ENCODE measurements at regions not wholly inside any gene's neighbourhood (a gene's known extent, or its start where the extent isn't known, plus 50 kb on each side); places are given as distances from the start of the nearest gene placed in this dataset.
A peak's percentile ranks its signal among the peaks of the same experiment; 100 is the strongest.
"Not testable (repeated sequence)": the region's sequence is repeated elsewhere in the genome, so short reads cannot be mapped to it uniquely, and the experiment has no call there.

DNA sequence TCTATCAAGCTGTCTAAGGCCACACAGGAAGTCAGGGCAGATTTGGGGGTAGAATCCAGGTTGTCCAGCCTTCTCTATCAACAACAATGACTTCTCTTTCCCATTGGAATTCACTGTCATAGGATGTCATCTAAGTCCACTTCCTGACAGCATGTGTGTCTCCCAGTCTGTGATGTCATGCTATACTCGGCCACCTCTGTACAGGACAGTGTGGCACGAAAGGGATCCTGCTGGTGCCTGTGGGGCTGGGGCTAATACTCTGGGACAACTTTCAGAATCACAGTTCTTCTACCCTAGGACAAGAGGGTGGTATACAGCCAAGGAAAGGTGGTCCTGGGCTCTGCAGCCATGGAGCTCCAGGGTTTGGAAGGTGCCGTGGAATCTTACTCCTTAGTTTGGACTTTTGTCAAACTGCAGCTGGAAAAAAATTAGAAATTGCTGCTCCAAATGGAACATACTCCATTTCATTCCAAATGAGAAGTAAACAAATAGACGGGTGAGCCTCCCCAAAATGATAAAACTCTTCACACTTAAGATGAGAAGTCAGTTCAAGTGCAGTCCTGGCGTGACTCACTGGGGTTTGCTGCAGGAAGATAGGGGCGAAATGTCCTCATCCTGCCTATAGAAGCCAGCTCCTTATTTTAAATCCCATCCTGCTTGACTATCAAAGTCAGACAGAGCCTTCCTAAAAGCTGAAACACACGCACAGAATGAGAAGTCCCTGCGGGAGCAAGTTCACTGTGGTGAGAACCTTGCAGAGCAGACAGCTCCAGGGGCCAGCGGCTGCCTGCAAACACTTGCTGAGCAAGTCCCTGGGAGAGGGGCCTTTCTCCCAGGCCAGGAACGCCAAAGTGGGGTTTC is 144.2 kb upstream of the PLGLB2 start:
- WGBS (ENCODE audit: insufficient coverage) = no CpG with 5 or more reads among the region's 10 CpGs
- H3K27me3 ChIP-seq (replicated peaks in 2 of 5; ENCODE audit: control insufficient read depth in 4 of 5, insufficient read depth in 5 of 5, low read length in 4 of 5); H3K36me3 ChIP-seq (ENCODE audit: control insufficient read depth in 4 of 4, insufficient read depth in 4 of 4, low read length in 3 of 4); H3K4me1 ChIP-seq (ENCODE audit: control extremely low read depth in 1 of 4, control insufficient read depth in 4 of 4, insufficient read depth in 4 of 4, low read length in 3 of 4); H3K27ac ChIP-seq (ENCODE audit: insufficient read depth in 1 of 2, low read depth in 1 of 2, low read length in 2 of 2, poor library complexity in 1 of 2, severe bottlenecking in 2 of 2); H3K9me3 ChIP-seq (ENCODE audit: control extremely low read depth in 1 of 5, control insufficient read depth in 4 of 5, insufficient read depth in 2 of 5, low read depth in 1 of 5, low read length in 4 of 5); H3K4me3 ChIP-seq (ENCODE audit: control insufficient read depth in 1 of 7, extremely low read depth in 1 of 7, insufficient read depth in 4 of 7, low read depth in 2 of 7, low read length in 6 of 7); POLR2A ChIA-PET; CTCF ChIA-PET: not testable (repeated sequence)
- peak; percentile 3 to 13 (median 12) for DNase-seq

DNA sequence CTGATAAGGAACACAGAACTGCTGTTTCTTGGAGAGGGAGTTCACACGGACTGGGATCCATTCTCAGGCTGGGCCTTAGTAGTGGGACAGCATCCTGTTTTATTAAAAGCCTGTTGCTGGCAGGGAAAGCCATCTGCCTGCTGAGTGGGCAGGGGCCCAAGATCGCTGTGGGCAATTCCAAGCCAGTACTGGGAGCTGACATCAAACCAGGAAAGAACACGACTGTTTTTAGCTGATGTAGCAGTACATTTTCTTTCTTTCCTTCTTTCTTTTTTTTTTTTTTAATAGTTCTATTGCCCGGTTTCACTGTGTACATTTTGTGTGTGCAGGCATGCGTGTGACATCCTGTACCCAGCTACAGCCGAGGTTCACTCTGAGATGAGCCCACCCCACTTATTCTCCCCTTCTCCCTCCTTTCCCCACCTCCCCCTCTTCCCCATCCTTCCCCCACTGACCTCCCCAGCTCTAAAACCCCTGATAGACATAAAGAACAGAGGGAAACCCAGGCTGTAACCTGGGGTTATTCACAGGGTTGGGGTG is 143.5 kb upstream of the PLGLB2 start:
- H3K4me3 ChIP-seq (ENCODE audit: control insufficient read depth in 1 of 7, extremely low read depth in 1 of 7, insufficient read depth in 4 of 7, low read depth in 2 of 7, low read length in 6 of 7); H3K9me3 ChIP-seq (ENCODE audit: control extremely low read depth in 1 of 5, control insufficient read depth in 4 of 5, insufficient read depth in 2 of 5, low read depth in 1 of 5, low read length in 4 of 5); CTCF ChIA-PET; H3K36me3 ChIP-seq (ENCODE audit: control insufficient read depth in 4 of 4, insufficient read depth in 4 of 4, low read length in 3 of 4); H3K27me3 ChIP-seq (replicated peaks in 2 of 5; ENCODE audit: control insufficient read depth in 4 of 5, insufficient read depth in 5 of 5, low read length in 4 of 5); DNase-seq; H3K4me1 ChIP-seq (ENCODE audit: control extremely low read depth in 1 of 4, control insufficient read depth in 4 of 4, insufficient read depth in 4 of 4, low read length in 3 of 4); POLR2A ChIA-PET; H3K27ac ChIP-seq (ENCODE audit: insufficient read depth in 1 of 2, low read depth in 1 of 2, low read length in 2 of 2, poor library complexity in 1 of 2, severe bottlenecking in 2 of 2): not testable (repeated sequence)
- no CpG with 5 or more reads among the region's 6 CpGs for WGBS (ENCODE audit: insufficient coverage)

DNA sequence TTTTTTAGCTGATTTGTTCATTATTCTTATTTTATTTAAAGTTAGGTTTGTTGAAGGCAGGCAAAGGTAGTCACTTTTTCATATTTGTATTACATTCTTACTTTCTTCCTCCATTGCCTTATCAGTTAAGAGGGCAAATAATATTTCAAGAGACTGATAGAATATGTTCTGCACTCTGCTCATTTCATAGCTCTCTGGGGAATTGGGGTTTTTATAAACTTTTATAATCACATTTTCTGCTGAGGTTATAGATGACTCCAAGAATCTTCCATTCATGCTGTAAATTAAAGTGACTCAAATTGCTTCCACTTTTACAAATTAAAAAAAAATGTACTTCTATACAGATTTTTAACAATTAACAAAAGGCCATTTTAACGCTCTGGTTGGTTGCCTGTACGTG is 142.9 kb upstream of the PLGLB2 start:
- H3K27me3 ChIP-seq (replicated peaks in 2 of 5; ENCODE audit: control insufficient read depth in 4 of 5, insufficient read depth in 5 of 5, low read length in 4 of 5); H3K4me3 ChIP-seq (ENCODE audit: control insufficient read depth in 1 of 7, extremely low read depth in 1 of 7, insufficient read depth in 4 of 7, low read depth in 2 of 7, low read length in 6 of 7); DNase-seq; H3K27ac ChIP-seq (ENCODE audit: insufficient read depth in 1 of 2, low read depth in 1 of 2, low read length in 2 of 2, poor library complexity in 1 of 2, severe bottlenecking in 2 of 2); POLR2A ChIA-PET; CTCF ChIA-PET; H3K9me3 ChIP-seq (ENCODE audit: control extremely low read depth in 1 of 5, control insufficient read depth in 4 of 5, insufficient read depth in 2 of 5, low read depth in 1 of 5, low read length in 4 of 5); H3K4me1 ChIP-seq (ENCODE audit: control extremely low read depth in 1 of 4, control insufficient read depth in 4 of 4, insufficient read depth in 4 of 4, low read length in 3 of 4); H3K36me3 ChIP-seq (ENCODE audit: control insufficient read depth in 4 of 4, insufficient read depth in 4 of 4, low read length in 3 of 4): not testable (repeated sequence)
- no CpG with 5 or more reads among the region's 2 CpGs for WGBS (ENCODE audit: insufficient coverage)

DNA sequence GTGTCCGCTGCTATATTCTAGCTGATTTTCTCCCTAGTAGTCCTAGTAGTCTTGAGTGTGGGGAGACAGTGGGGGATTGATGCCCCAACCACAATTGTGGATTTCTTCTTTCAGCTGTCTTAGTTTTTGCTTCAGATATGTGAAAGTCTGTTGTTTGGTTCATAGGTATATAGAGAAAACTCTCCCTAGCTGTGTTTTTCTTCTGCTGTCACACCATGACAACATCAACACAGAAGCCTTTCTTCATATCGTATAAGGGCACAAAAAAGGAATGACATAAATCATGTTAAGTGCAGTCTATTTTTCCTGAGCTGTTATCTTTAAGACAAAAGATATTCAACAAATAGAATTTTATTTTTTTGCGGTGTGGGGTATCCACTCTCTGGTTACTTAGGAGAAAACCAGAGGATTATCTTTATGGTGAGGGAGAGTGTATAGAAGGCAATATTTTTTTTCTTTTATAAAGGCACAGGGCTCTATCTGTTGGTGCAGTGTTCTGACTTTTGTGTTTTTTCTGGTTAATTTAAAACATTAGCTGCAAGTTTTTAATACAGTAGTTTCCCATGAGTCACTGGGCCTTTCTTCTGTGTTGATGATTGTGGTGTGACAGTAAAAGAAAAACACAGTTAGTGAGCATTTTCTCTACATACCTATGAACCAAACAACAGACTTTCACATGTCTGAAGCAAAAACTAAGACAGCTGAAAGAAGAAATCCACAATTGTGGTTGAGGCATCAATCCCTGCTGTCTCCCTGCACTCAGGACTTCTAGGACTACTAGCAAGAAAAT is 139.3 kb upstream of the PLGLB2 start:
- POLR2A ChIA-PET; H3K36me3 ChIP-seq (ENCODE audit: control insufficient read depth in 4 of 4, insufficient read depth in 4 of 4, low read length in 3 of 4); DNase-seq; H3K27me3 ChIP-seq (replicated peaks in 2 of 5; ENCODE audit: control insufficient read depth in 4 of 5, insufficient read depth in 5 of 5, low read length in 4 of 5); H3K9me3 ChIP-seq (ENCODE audit: control extremely low read depth in 1 of 5, control insufficient read depth in 4 of 5, insufficient read depth in 2 of 5, low read depth in 1 of 5, low read length in 4 of 5); H3K27ac ChIP-seq (ENCODE audit: insufficient read depth in 1 of 2, low read depth in 1 of 2, low read length in 2 of 2, poor library complexity in 1 of 2, severe bottlenecking in 2 of 2); H3K4me3 ChIP-seq (ENCODE audit: control insufficient read depth in 1 of 7, extremely low read depth in 1 of 7, insufficient read depth in 4 of 7, low read depth in 2 of 7, low read length in 6 of 7); CTCF ChIA-PET; H3K4me1 ChIP-seq (ENCODE audit: control extremely low read depth in 1 of 4, control insufficient read depth in 4 of 4, insufficient read depth in 4 of 4, low read length in 3 of 4): not testable (repeated sequence)
- no CpG with 5 or more reads among the region's 3 CpGs for WGBS (ENCODE audit: insufficient coverage)

DNA sequence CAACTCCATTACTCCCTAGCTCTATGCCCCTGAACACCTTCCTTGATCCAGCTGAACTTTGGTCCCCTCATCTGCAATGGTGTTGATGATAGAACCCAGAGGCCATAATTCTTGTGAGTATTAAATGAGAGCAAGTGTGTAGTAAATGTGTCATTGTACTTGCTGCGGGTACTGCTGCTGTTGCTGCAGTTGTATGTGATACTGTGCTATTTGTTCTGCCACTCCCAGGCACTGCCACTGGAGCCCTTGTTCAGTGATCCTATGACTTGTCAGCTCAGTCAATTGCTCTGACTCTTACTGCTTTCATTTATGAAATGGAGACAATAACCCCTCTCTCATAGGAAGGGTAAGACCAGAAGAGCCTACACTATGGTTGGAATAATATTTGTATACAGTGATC is 136.9 kb upstream of the PLGLB2 start:
- H3K4me3 ChIP-seq (ENCODE audit: control insufficient read depth in 1 of 7, extremely low read depth in 1 of 7, insufficient read depth in 4 of 7, low read depth in 2 of 7, low read length in 6 of 7); H3K9me3 ChIP-seq (ENCODE audit: control extremely low read depth in 1 of 5, control insufficient read depth in 4 of 5, insufficient read depth in 2 of 5, low read depth in 1 of 5, low read length in 4 of 5); DNase-seq; H3K27me3 ChIP-seq (replicated peaks in 2 of 5; ENCODE audit: control insufficient read depth in 4 of 5, insufficient read depth in 5 of 5, low read length in 4 of 5); POLR2A ChIA-PET; CTCF ChIA-PET; H3K27ac ChIP-seq (ENCODE audit: insufficient read depth in 1 of 2, low read depth in 1 of 2, low read length in 2 of 2, poor library complexity in 1 of 2, severe bottlenecking in 2 of 2); H3K4me1 ChIP-seq (ENCODE audit: control extremely low read depth in 1 of 4, control insufficient read depth in 4 of 4, insufficient read depth in 4 of 4, low read length in 3 of 4); H3K36me3 ChIP-seq (ENCODE audit: control insufficient read depth in 4 of 4, insufficient read depth in 4 of 4, low read length in 3 of 4): not testable (repeated sequence)
- no CpG with 5 or more reads among the region's 1 CpG for WGBS (ENCODE audit: insufficient coverage)

DNA sequence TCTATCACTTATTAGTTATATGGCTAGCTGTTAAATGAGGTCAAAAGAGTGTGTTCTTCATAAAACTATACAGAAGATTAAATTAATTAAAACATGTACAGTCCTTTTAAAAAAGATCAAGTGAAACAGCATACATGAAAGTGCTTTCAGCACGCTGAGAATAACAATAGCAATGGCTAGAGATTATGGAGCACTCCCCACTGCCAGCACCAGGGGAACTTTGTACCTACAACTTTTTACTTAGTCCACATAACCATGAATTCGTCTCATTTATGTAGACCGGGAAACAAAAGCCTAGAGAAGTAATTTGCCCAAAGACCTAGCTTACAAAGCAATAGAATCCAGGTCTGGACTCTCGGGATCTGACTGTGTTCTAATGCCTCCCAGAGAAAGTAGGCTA is 136.5 kb upstream of the PLGLB2 start:
- CTCF ChIA-PET; H3K4me1 ChIP-seq (ENCODE audit: control extremely low read depth in 1 of 4, control insufficient read depth in 4 of 4, insufficient read depth in 4 of 4, low read length in 3 of 4): not testable (repeated sequence)
- no CpG with 5 or more reads among the region's 4 CpGs for WGBS (ENCODE audit: insufficient coverage)

DNA sequence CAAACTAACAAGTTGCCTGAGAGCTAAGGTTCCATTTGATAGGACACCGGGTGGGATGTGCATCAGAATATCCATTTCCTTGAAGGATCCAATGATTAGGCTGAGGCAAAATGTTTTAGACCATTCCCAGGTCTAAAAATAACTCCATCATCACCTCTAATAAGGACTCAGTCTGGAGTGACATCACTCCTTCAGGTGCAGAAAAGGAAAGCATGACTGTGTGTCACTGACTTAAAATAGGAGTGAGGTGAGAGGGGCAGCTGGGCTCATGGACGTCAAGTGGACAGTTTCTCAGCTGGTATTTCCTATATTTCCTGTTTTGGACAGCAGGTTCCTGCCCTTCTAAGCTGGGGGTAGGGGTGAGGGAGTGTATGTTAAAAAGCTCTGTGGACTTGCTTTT is 135.9 kb upstream of the PLGLB2 start:
- DNase-seq; H3K4me3 ChIP-seq (ENCODE audit: control insufficient read depth in 1 of 7, extremely low read depth in 1 of 7, insufficient read depth in 4 of 7, low read depth in 2 of 7, low read length in 6 of 7); H3K4me1 ChIP-seq (ENCODE audit: control extremely low read depth in 1 of 4, control insufficient read depth in 4 of 4, insufficient read depth in 4 of 4, low read length in 3 of 4); H3K27ac ChIP-seq (ENCODE audit: insufficient read depth in 1 of 2, low read depth in 1 of 2, low read length in 2 of 2, poor library complexity in 1 of 2, severe bottlenecking in 2 of 2); H3K36me3 ChIP-seq (ENCODE audit: control insufficient read depth in 4 of 4, insufficient read depth in 4 of 4, low read length in 3 of 4); H3K9me3 ChIP-seq (ENCODE audit: control extremely low read depth in 1 of 5, control insufficient read depth in 4 of 5, insufficient read depth in 2 of 5, low read depth in 1 of 5, low read length in 4 of 5); POLR2A ChIA-PET; H3K27me3 ChIP-seq (replicated peaks in 2 of 5; ENCODE audit: control insufficient read depth in 4 of 5, insufficient read depth in 5 of 5, low read length in 4 of 5); CTCF ChIA-PET: not testable (repeated sequence)
- WGBS (ENCODE audit: insufficient coverage) = no CpG with 5 or more reads among the region's 2 CpGs

More for the DNA sequence above, 136.5 kb upstream of the PLGLB2 start:
- H3K4me3 ChIP-seq (ENCODE audit: control insufficient read depth in 1 of 7, extremely low read depth in 1 of 7, insufficient read depth in 4 of 7, low read depth in 2 of 7, low read length in 6 of 7); H3K27ac ChIP-seq (ENCODE audit: insufficient read depth in 1 of 2, low read depth in 1 of 2, low read length in 2 of 2, poor library complexity in 1 of 2, severe bottlenecking in 2 of 2); DNase-seq; H3K9me3 ChIP-seq (ENCODE audit: control extremely low read depth in 1 of 5, control insufficient read depth in 4 of 5, insufficient read depth in 2 of 5, low read depth in 1 of 5, low read length in 4 of 5); POLR2A ChIA-PET; H3K27me3 ChIP-seq (replicated peaks in 2 of 5; ENCODE audit: control insufficient read depth in 4 of 5, insufficient read depth in 5 of 5, low read length in 4 of 5); H3K36me3 ChIP-seq (ENCODE audit: control insufficient read depth in 4 of 4, insufficient read depth in 4 of 4, low read length in 3 of 4): not testable (repeated sequence)
